K562 (cell line): ENCODE measurements at regions not wholly inside any gene's neighbourhood (a gene's known extent, or its start where the extent isn't known, plus 50 kb on each side); places are given as distances from the start of the nearest gene placed in this dataset.

Source experiments
- ATAC-seq: fragments of 200-7000 bp; cut with Tn5 transposase; 3 replicates; pipeline ENCODE4 v1.9.1; 2020; ENCODE audit warnings: moderate library complexity
- BruUV-seq: library from RNA; stranded (reverse); fragments of 400-500 nt; replicated peaks from 2 replicates; lab custom pipeline; 2021; lab: Mats Ljungman, UMichigan
- CTCF ChIA-PET: fragments of 300-600 bp; formaldehyde crosslinking; extraction: SDS; loops from one replicate; lab custom pipeline; 2021; ENCODE audit warnings: low intra/inter-chr PET ratio; lab: Yijun Ruan, JAX
- POLR2A ChIA-PET: fragments of 300-600, 350-650 bp; sonication (Branson Sonifier 250); formaldehyde crosslinking; extraction: SDS; loops from one replicate; lab custom pipeline; 2021; ENCODE audit warnings: antibody characterized with exemption, inconsistent platforms; lab: Yijun Ruan, JAX
- DNase-seq, 4 experiments: peaks; one replicate each; pipeline versions ENCODE4 v3.0.0 to v3.0.0-alpha.2; 2011 to 2018; ENCODE audit warnings: low spot score in 3 of 4, mixed read lengths in 3 of 4; ENCODE audit errors: extremely low read depth in 1 of 4
- FAIRE-seq: peaks from 2 replicates; lab custom pipeline; 2011; peaks lifted over from hg19 to GRCh38; lab: Jason Lieb, UNC
- H2AFZ ChIP-seq: 2 replicates; pipeline ENCODE4 v1.6.0; 2011; ENCODE audit warnings: low read depth, low read length, control low read depth, inconsistent platforms
- H3K27ac ChIP-seq: fragments of 200-600 bp; 3 replicates; pipeline ENCODE4 v1.8.0; 2011; ENCODE audit warnings: low read depth, mild to moderate bottlenecking, control low read depth, inconsistent platforms, low read length, moderate library complexity, mixed read lengths; ENCODE audit errors: extremely low read depth
- H3K27me3 ChIP-seq, 2 experiments: fragments of 300-600 bp in 1 of 2; 2 replicates in 1 of 2; 3 replicates in 1 of 2; pipeline versions ENCODE4 v1.6.0 to v1.8.0; 2011; ENCODE audit warnings: inconsistent platforms in 2 of 2, low read length in 2 of 2, mild to moderate bottlenecking in 1 of 2, mixed read lengths in 1 of 2, moderate library complexity in 1 of 2; ENCODE audit not compliant: control insufficient read depth in 2 of 2, insufficient read depth in 2 of 2
- H3K36me3 ChIP-seq: fragments of 300-600 bp; 3 replicates; pipeline ENCODE4 v1.8.0; 2011; ENCODE audit warnings: mild to moderate bottlenecking, low read length, inconsistent platforms; ENCODE audit not compliant: control insufficient read depth, insufficient read depth
- H3K4me1 ChIP-seq, 2 experiments: fragments of 200-600 bp in 1 of 2; replicated peaks in 1 of 2; 2 replicates in 1 of 2; 3 replicates in 1 of 2; pipeline versions ENCODE4 v1.5.1 to v1.8.0; 2011; ENCODE audit warnings: inconsistent platforms in 2 of 2, low read length in 2 of 2, mild to moderate bottlenecking in 1 of 2, mixed read lengths in 1 of 2, moderate library complexity in 1 of 2; ENCODE audit not compliant: control insufficient read depth in 2 of 2, insufficient read depth in 2 of 2
- H3K4me2 ChIP-seq: 2 replicates; pipeline ENCODE4 v1.6.1; 2011; ENCODE audit warnings: low read length, control low read depth, inconsistent platforms, mixed read lengths; ENCODE audit not compliant: insufficient read depth
- H3K4me3 ChIP-seq: fragments of 200-600 bp; sonication (generic), shearing (Covaris generic); 2 replicates; pipeline ENCODE4 v1.5.1; 2016; ENCODE audit warnings: control low read depth, inconsistent platforms
- H3K79me2 ChIP-seq: fragments of 200-600 bp; 3 replicates; pipeline ENCODE4 v1.8.0; 2011; ENCODE audit warnings: low read length, inconsistent platforms; ENCODE audit not compliant: control insufficient read depth, insufficient read depth
- H3K9ac ChIP-seq, 2 experiments: 2 replicates each; pipeline versions ENCODE4 v1.6.0 to v1.6.1; 2011; ENCODE audit warnings: low read depth in 2 of 2, low read length in 2 of 2, control low read depth in 1 of 2, inconsistent platforms in 1 of 2, mild to moderate bottlenecking in 1 of 2, mixed read lengths in 1 of 2; ENCODE audit not compliant: insufficient read depth in 1 of 2
- H3K9me1 ChIP-seq: one replicate; pipeline ENCODE4 v1.6.0; 2011; ENCODE audit warnings: inconsistent platforms, mild to moderate bottlenecking, low read length, moderate library complexity; ENCODE audit not compliant: control insufficient read depth, insufficient read depth
- H3K9me3 ChIP-seq: replicated peaks from 2 replicates; pipeline ENCODE4 v1.5.1; 2011; ENCODE audit warnings: low read depth, low read length, inconsistent platforms; ENCODE audit not compliant: control insufficient read depth, insufficient read depth
- H4K20me1 ChIP-seq: replicated peaks from 2 replicates; pipeline ENCODE4 v1.6.1; 2011; ENCODE audit warnings: low read length, inconsistent platforms, mixed read lengths; ENCODE audit not compliant: control insufficient read depth, insufficient read depth
- ELF2 ChIP-seq: fragments of 250-450 bp; sonication (Bioruptor Pico); IDR thresholded peaks from 2 replicates; pipeline ENCODE4 v1.5.0; 2021; ENCODE audit warnings: mild to moderate bottlenecking
- MNT ChIP-seq, 2 experiments: fragments of 450-650 bp; conservative IDR thresholded peaks; 2 replicates each; pipeline ENCODE4 v1.6.1; 2017; ENCODE audit warnings: mild to moderate bottlenecking in 2 of 2, moderate library complexity in 2 of 2
- MYBL2 ChIP-seq, 2 experiments: fragments of 450-650 bp in 1 of 2; sonication (generic) in 1 of 2; formaldehyde crosslinking in 1 of 2; IDR thresholded peaks; 2 replicates each; pipeline versions ENCODE4 v1.6.1 to v1.8.1; 2017 to 2022; ENCODE audit warnings: borderline replicate concordance in 1 of 2, inconsistent platforms in 1 of 2, low read depth in 1 of 2, mild to moderate bottlenecking in 1 of 2, missing genetic modification reagents in 1 of 2, moderate library complexity in 1 of 2
- POU5F1 ChIP-seq: fragments of 150-350 bp; IDR thresholded peaks from 2 replicates; pipeline ENCODE4 v1.6.1; 2014; ENCODE audit warnings: borderline replicate concordance, low read length, low read depth, mild to moderate bottlenecking; ENCODE audit not compliant: partially characterized antibody
- RBM25 ChIP-seq: fragments of 200-400 bp; formaldehyde crosslinking; IDR thresholded peaks from 2 replicates; pipeline ENCODE4 v1.6.1; 2018; ENCODE audit warnings: low read length, low read depth, moderate library complexity; ENCODE audit not compliant: severe bottlenecking
- RFX1 ChIP-seq: fragments of 450-650 bp; IDR thresholded peaks from 2 replicates; pipeline ENCODE4 v1.6.1; 2016; ENCODE audit warnings: mild to moderate bottlenecking, moderate library complexity
- RNF2 ChIP-seq: sonication (generic); IDR thresholded peaks from 2 replicates; pipeline ENCODE4 v1.6.1; 2016
- SIN3B ChIP-seq: fragments of 450-650 bp; IDR thresholded peaks from 2 replicates; pipeline ENCODE4 v1.6.1; 2017; ENCODE audit warnings: low read depth, mild to moderate bottlenecking, moderate library complexity
- TRIM28 ChIP-seq: fragments of 450-650 bp; IDR thresholded peaks from 2 replicates; pipeline ENCODE4 v1.6.1; 2017
- USF1 ChIP-seq: sonication (generic); formaldehyde crosslinking; IDR thresholded peaks from 2 replicates; pipeline ENCODE4 v1.9.0; 2022; ENCODE audit warnings: mild to moderate bottlenecking, missing genetic modification reagents
- ZNF668 ChIP-seq: fragments of 250-450 bp; sonication (Bioruptor Pico); IDR thresholded peaks from 2 replicates; pipeline ENCODE4 v1.8.0; 2022; ENCODE audit warnings: mild to moderate bottlenecking, inconsistent platforms
- ZNF75A ChIP-seq: fragments of 450-650 bp; formaldehyde crosslinking; IDR thresholded peaks from 2 replicates; pipeline ENCODE4 v1.4.0; 2020; ENCODE audit warnings: mild to moderate bottlenecking
- WGBS: fragments of 100-300 bp; shearing (Covaris generic); methylation state at CpG from one replicate; pipeline ENCODE4 v1.1.6; 2016; ENCODE audit warnings: low coverage, mixed read lengths; ENCODE audit not compliant: insufficient coverage; ENCODE audit errors: missing lambda C conversion rate; 5-methylcytosine and 5-hydroxymethylcytosine counted together
- in situ Hi-C: fragments of 300-500 bp; cut with MboI; formaldehyde crosslinking; loops from 4 replicates; pipeline ENCODE4 v1.15.0; 2018; ENCODE audit warnings: inconsistent platforms, mixed read lengths
- intact Hi-C: fragments of 100-400 bp; cut with micrococcal nuclease; formaldehyde crosslinking; loops from 2 replicates; pipeline ENCODE4 v1.14.2; 2022

GRCh38 chr2:51781691-51782090 is 749.8 kb upstream of the NRXN1 start (continued):
- no peak for TF ChIP-seq ELF2 (CRISPR knock-in tag)
- TF ChIP-seq USF1 (CRISPR knock-in tag) = no peak
- no peak for TF ChIP-seq ZNF668 (CRISPR knock-in tag)
- TF ChIP-seq MNT (conservative IDR thresholded peaks at IDR 0.05) = no peak
- TF ChIP-seq MYBL2 (IDR thresholded peaks at IDR 0.05; ENCODE audit: low read depth) = no peak
- TF ChIP-seq MYBL2 (CRISPR knock-in tag; IDR thresholded peaks at IDR 0.05; ENCODE audit: borderline replicate concordance) = no peak

- ChIA-PET POLR2A (no interaction called here), CTCF (no interaction called here)
- H3K4me3 ChIP-seq = no peak overlapping the region
- H3K9ac ChIP-seq = no peak overlapping the region
- H3K36me3 ChIP-seq = no peaks in the 10 kb centered on the region
- no peak overlapping the region for H3K27ac ChIP-seq
- in situ Hi-C loops = no loop called here
- no peak for DNase-seq
- intact Hi-C loops = no loop called here
- no peak overlapping the region for H2AFZ ChIP-seq
- H4K20me1 ChIP-seq = no peaks in the 10 kb centered on the region
- H3K4me2 ChIP-seq = no peak overlapping the region
- ATAC-seq = no peak
- WGBS = 3% methylated on average over 12 of the region's 26 CpGs
- no peaks in the 10 kb centered on the region for H3K9me3 ChIP-seq
- H3K4me1 ChIP-seq = no peaks in the 10 kb centered on the region
- no TSS peak for BruUV-seq
- no peaks in the 10 kb centered on the region for H3K79me2 ChIP-seq
- no peaks in the 10 kb centered on the region for H3K9me1 ChIP-seq
- no peak for FAIRE-seq
- no peaks in the 10 kb centered on the region for H3K27me3 ChIP-seq
- no peak for TF ChIP-seq SIN3B
- no peak for TF ChIP-seq RBM25
- TF ChIP-seq RFX1 = no peak
- TF ChIP-seq TRIM28 = no peak
- no peak for TF ChIP-seq RNF2
- TF ChIP-seq ZNF75A (CRISPR knock-in tag) = no peak
- no peak for TF ChIP-seq POU5F1
Measured at GRCh38 chr2:51780353-51780752, 748.4 kb upstream of the NRXN1 start.
